Activated CD4-positive, alpha-beta T cell treated with anti-CD3 and anti-CD28 coated beads, Interleukin-2, Interleukin-6, amounts not matched to agents 100 ng/mL and 50 ng/mL, durations not matched to agents 16 hours and 8 hours (primary cell): ENCODE measurements at regions not wholly inside any gene's neighbourhood (a gene's known extent, or its start where the extent isn't known, plus 50 kb on each side); places are given as distances from the start of the nearest gene placed in this dataset.
"Not testable (repeated sequence)": the region's sequence is repeated elsewhere in the genome, so short reads cannot be mapped to it uniquely, and the experiment has no call there.

ENCODE experiments used
- DNase-seq: peaks from one replicate; pipeline ENCODE4 v3.0.0-alpha.2; 2020

GRCh38 chr4:114034189-114034588 lies 54.7 kb upstream of the ARSJ start:
- no peak for DNase-seq

GRCh38 chr4:114036426-114036825 lies 57.0 kb upstream of the ARSJ start:
- peak; percentile 48 for DNase-seq

- no peak for DNase-seq
These were observed 57.4 kb upstream of the ARSJ start for GRCh38 chr4:114036864-114037263.

- no peak for DNase-seq
These were observed 58.5 kb upstream of the ARSJ start for GRCh38 chr4:114037988-114038387.

- DNase-seq, result no peak
These were observed 59.4 kb upstream of the ARSJ start for GRCh38 chr4:114038762-114039387.

GRCh38 chr4:114040319-114041116 lies 61.1 kb upstream of the ARSJ start:
- peak; percentile 14 for DNase-seq

GRCh38 chr4:114041117-114041475 lies 61.6 kb upstream of the ARSJ start:
- DNase-seq, result no peak

- no peak for DNase-seq
These were observed 63.7 kb upstream of the ARSJ start for GRCh38 chr4:114043116-114043515.

- DNase-seq, result not testable (repeated sequence)
These were observed 64.9 kb upstream of the ARSJ start for GRCh38 chr4:114044351-114044750.

- DNase-seq, result no peak
These were observed 66.9 kb upstream of the ARSJ start for GRCh38 chr4:114046331-114046730.

- not testable (repeated sequence) for DNase-seq
These were observed 68.7 kb upstream of the ARSJ start for GRCh38 chr4:114048154-114048553.

GRCh38 chr4:114052227-114052626 lies 72.8 kb upstream of the ARSJ start:
- no peak for DNase-seq

- DNase-seq, result no peak
These were observed 77.2 kb upstream of the ARSJ start for GRCh38 chr4:114056599-114056998.

GRCh38 chr4:114057746-114058145 lies 78.3 kb upstream of the ARSJ start:
- DNase-seq, result no peak

GRCh38 chr4:114062499-114062898 lies 83.1 kb upstream of the ARSJ start:
- DNase-seq, result no peak

- DNase-seq, result no peak
These were observed 93.3 kb upstream of the ARSJ start for GRCh38 chr4:114072781-114073180.

GRCh38 chr4:114076899-114077570 lies 97.6 kb upstream of the ARSJ start:
- no peak for DNase-seq

- DNase-seq, result no peak
These were observed 98.2 kb upstream of the ARSJ start for GRCh38 chr4:114077610-114078009.

GRCh38 chr4:114078636-114079035 lies 99.2 kb upstream of the ARSJ start:
- no peak for DNase-seq

GRCh38 chr4:114081783-114082182 lies 102.3 kb upstream of the ARSJ start:
- DNase-seq, result no peak

- no peak for DNase-seq
These were observed 102.9 kb upstream of the ARSJ start for GRCh38 chr4:114082348-114082747.

- DNase-seq, result no peak
These were observed 106.3 kb upstream of the ARSJ start for GRCh38 chr4:114085611-114086345.

GRCh38 chr4:114087596-114088230 lies 108.3 kb upstream of the ARSJ start:
- no peak for DNase-seq
